GM12891 (cell line): ENCODE measurements at regions not wholly inside any gene's neighbourhood (a gene's known extent, or its start where the extent isn't known, plus 50 kb on each side); places are given as distances from the start of the nearest gene placed in this dataset.

Source experiments
- DNase-seq: peaks from one replicate; pipeline ENCODE4 v3.0.0; 2011; ENCODE audit warnings: low spot score; ENCODE audit not compliant: insufficient read length
- FAIRE-seq: peaks from 2 replicates; lab custom pipeline; 2011; peaks lifted over from hg19 to GRCh38; lab: Jason Lieb, UNC
- PAX5 ChIP-seq: IDR thresholded peaks from 2 replicates; pipeline ENCODE4 v1.6.1; 2011; ENCODE audit warnings: low read length, moderate library complexity, mild to moderate bottlenecking; ENCODE audit not compliant: insufficient read depth, severe bottlenecking
- POLR2A ChIP-seq: IDR thresholded peaks from 2 replicates; pipeline ENCODE4 v1.6.1; 2011; ENCODE audit warnings: low read depth, low read length, control low read depth
- POLR2AphosphoS5 ChIP-seq: IDR thresholded peaks from 2 replicates; pipeline ENCODE4 v1.6.1; 2011; ENCODE audit warnings: low read depth, low read length, control low read depth
- POU2F2 ChIP-seq: IDR thresholded peaks from 2 replicates; pipeline ENCODE4 v1.6.1; 2011; ENCODE audit warnings: low read depth, mild to moderate bottlenecking, control low read depth, low read length, moderate library complexity
- SPI1 ChIP-seq: IDR thresholded peaks from 2 replicates; pipeline ENCODE4 v1.6.1; 2011; ENCODE audit warnings: low read depth, low read length, control low read depth
- TAF1 ChIP-seq: IDR thresholded peaks from 2 replicates; pipeline ENCODE4 v1.6.1; 2011; ENCODE audit warnings: low read depth, low read length, control low read depth

GRCh38 chr6:126267626-126268025 is 72.3 kb upstream of the CENPW start:
- TF ChIP-seq TAF1, result no peak
- TF ChIP-seq SPI1, result no peak
- no peak for TF ChIP-seq POLR2AphosphoS5
- no peak for TF ChIP-seq POU2F2
- TF ChIP-seq POLR2A, result no peak
- TF ChIP-seq PAX5, result no peak
- DNase-seq (no peak), FAIRE-seq (no peak)

- FAIRE-seq, result peak; percentile 76
These were observed 71.8 kb upstream of the CENPW start for GRCh38 chr6:126268092-126268491.

GRCh38 chr6:126280287-126280686 is 59.6 kb upstream of the CENPW start:
- FAIRE-seq, result no peak
- DNase-seq, result no peak
- TF ChIP-seq POLR2AphosphoS5, result no peak
- no peak for TF ChIP-seq SPI1
- TF ChIP-seq PAX5, result no peak
- no peak for TF ChIP-seq POU2F2
- TF ChIP-seq POLR2A, result no peak
- TF ChIP-seq TAF1, result no peak

More at GRCh38 chr6:126268092-126268491, 71.8 kb upstream of the CENPW start:
- TF ChIP-seq POLR2AphosphoS5, result no peak
- TF ChIP-seq POLR2A, result no peak
- peak; percentile 30; the same call in 1 of the 2 replicates for TF ChIP-seq SPI1
- no peak for TF ChIP-seq POU2F2
- peak; percentile 9 for DNase-seq

- no peak for FAIRE-seq
- no peak for TF ChIP-seq POLR2A
- no peak for TF ChIP-seq POU2F2
- no peak for TF ChIP-seq POLR2AphosphoS5
- TF ChIP-seq PAX5, result no peak
- TF ChIP-seq TAF1, result no peak
- TF ChIP-seq SPI1, result no peak
- no peak for DNase-seq
These were observed 54.0 kb upstream of the CENPW start for GRCh38 chr6:126285871-126286365.
